GM12874 (cell line): ENCODE measurements at regions not wholly inside any gene's neighbourhood (a gene's known extent, or its start where the extent isn't known, plus 50 kb on each side); places are given as distances from the start of the nearest gene placed in this dataset.
A peak's percentile ranks its signal among the peaks of the same experiment; 100 is the strongest.

Experiments used
- TF ChIP-seq, protein P1 (sequence below): IDR thresholded peaks from 2 replicates; pipeline ENCODE4 v1.5.1; 2011; ENCODE audit warnings: low read depth, mild to moderate bottlenecking, control low read depth, low read length, moderate library complexity; ENCODE audit not compliant: insufficient read depth

DNA sequence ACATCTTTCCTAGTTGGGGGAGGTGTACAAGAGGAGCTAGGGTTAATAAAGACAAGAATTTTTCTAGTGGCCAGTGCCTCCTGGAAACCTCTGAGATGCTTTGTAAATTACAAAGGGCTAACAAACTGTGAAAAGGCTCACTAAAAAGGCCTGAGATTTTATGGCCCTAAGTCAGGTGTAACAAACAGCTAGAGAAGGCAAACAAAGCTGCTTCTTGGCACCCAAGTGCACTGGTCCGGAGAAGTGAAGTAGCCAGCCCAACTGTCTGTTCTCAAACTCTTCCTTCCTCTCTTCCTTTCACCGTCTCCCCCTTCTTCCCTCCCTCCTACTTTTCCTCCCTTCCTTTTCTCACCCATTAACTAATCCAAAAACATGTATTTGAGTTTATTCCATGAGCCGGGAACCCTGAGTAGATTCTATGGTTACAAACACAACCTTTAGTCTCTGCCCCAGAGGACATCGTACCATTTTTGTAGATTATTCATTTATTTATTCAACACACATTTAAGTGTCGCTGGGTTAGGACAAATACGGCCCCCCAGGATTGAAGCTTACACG lies 143.4 kb upstream of the PCGF5 start:
- TF ChIP-seq, protein P1, sequence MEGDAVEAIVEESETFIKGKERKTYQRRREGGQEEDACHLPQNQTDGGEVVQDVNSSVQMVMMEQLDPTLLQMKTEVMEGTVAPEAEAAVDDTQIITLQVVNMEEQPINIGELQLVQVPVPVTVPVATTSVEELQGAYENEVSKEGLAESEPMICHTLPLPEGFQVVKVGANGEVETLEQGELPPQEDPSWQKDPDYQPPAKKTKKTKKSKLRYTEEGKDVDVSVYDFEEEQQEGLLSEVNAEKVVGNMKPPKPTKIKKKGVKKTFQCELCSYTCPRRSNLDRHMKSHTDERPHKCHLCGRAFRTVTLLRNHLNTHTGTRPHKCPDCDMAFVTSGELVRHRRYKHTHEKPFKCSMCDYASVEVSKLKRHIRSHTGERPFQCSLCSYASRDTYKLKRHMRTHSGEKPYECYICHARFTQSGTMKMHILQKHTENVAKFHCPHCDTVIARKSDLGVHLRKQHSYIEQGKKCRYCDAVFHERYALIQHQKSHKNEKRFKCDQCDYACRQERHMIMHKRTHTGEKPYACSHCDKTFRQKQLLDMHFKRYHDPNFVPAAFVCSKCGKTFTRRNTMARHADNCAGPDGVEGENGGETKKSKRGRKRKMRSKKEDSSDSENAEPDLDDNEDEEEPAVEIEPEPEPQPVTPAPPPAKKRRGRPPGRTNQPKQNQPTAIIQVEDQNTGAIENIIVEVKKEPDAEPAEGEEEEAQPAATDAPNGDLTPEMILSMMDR: no peak

DNA sequence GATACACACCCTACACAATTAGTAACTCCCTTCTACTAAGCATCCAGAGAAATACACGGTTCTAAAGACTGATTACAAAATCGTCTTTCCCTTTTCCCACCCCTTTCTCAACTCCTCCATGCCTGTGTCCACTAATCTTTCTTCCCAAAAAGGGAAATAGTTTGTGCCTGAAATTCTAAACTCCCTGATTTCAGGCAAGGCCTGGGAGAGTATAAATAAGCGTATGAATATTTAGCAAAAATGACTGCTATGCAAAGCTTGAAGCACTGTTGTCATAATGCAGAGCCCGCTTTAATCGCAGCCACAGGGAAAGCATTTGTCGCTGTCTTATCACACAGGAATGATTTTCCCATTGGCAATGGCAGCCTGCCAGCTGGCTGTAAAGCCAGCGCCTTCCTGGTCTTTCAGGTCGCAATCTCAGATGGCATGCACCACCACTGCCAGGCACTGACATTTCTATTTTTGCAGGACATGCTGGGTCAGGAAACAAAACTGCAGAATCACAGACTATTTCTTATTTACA lies 142.9 kb upstream of the PCGF5 start:
- TF ChIP-seq, protein P1: no peak

DNA sequence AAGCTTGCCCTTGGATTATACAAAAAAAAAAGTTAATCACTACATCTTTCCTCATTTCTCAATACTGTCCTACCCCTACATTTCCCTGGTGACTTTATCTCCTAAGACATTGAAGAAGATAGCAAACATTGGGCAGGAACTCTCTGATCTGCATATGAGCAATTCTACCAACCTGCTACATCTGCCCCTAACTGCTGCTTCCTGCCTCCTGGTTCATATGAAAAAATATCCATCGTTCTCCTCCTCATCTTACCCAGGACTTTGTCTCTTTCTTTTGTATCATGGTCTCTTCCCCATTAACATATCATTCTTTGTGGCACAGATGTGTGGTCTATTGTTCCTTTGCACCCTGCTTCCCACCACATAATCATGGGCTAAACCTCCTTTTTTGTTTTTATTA lies 139.7 kb upstream of the PCGF5 start:
- TF ChIP-seq, protein P1: no peak

DNA sequence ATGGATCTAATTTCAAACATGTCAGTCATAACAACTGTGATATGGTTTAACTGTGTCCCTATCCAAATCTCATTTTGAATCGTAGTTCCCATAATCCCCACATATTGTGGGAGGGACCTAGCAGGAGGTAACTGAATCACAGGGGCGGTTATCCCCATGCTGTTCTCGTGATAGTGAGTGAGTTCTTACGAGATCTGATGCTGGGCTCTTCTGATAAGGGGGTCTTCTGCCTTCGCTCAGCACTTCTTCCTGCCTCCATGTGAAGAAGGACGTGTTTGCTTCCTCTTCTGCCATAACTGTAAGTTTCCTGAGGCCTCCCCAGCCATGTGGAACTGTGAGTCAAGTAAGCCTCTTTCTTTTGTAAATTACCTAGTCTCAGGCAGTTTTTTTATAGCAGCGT lies 138.0 kb upstream of the PCGF5 start:
- TF ChIP-seq, protein P1: no peak

DNA sequence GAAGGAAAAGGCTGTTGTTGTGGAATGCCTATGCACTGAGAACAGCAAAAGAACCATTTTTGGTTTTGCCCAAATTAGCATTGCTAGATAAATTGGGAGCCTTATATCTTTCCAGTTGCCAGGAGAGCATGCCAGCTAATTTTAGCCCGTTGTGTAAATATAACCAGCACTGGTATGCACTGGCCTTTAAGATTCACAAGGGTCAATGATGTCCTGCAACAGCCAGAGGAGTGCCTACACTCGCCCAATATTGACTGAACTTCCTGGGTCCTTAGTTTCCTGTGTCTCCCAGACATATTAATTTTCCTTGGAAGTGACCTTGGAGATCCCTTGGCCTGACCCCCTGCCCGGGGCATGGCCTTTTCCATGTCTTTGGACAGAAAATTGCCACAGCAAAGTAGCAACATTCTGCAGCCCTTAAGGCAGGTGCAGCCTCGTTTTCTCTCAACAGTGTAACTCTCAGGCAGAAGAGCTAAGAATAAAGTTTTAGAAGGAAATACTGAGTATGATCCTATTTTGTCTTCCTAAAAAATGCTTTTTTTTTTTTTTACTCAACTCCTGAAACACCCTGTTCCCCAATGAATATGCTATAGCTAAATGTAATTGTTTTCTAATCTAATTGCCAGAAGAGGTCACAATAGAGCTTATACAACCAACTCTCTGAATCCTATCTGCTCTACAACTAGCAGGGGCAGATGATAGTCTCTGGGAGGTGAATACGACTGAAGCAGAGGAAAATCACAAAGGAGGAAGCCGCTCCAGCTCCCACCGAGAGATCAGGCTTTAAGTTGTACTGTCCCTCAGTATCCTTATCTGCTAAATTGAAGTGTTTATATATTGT lies 131.9 kb upstream of the PCGF5 start:
- TF ChIP-seq, protein P1: no peak

DNA sequence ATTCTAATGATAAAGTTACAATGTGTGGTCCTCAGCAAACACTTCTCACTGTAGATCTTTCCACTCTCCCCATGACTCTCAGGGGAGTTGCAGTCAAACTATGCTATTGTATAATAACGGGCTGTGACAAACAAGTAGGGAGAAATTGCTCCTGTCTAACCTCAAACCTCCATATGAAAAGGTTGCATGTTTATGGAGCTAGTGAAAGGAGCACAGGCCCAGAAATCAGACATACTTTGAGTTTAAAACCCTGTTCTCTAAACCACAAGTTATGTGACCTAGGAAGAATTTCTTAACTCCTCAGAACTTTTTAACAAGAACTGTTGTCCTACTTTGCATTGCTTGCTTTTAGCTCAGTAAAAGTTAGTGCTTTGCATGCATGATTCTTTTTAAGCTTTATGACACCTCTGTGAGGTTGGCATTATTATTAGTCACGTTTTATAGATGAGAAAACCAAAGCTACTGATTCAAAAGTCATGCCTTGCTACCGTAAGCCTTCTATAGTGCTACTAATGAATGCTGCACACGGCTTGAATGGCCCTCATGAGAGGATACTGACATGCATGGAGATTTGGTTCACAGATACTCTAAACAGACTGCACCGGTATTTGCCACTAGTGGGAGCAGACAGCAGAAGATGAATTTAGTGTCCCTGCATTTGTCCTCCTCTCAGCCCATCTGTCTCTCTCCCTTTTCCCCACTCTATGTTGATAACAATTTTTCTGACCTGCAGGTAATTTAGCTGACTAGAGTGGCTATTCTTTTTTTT lies 129.5 kb upstream of the PCGF5 start:
- TF ChIP-seq, protein P1: 0 out of 2 replicates have a peak, but pooled peaks have one; percentile 26

DNA sequence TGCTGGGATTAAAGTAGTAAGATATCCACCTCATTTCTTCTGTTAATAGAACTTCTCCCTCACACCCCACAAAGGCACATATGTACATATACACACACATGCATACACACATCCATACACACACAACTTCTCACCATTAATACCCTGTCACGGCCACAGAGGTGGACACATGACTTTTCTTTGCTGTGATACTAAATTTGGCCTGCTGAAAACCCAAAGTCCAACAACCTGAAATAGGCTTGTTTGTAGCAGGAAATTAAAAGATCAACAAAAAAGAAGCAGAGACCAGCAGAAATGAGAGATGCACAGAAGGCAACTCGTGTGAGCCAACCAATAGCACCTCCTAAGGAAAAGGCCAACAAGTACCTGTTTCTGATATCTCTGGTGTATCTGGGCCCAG lies 128.7 kb upstream of the PCGF5 start:
- TF ChIP-seq, protein P1: no peak
